Islet of Langerhans (tissue), 1 donor: ENCODE measurements at regions not wholly inside any gene's neighbourhood (a gene's known extent, or its start where the extent isn't known, plus 50 kb on each side); places are given as distances from the start of the nearest gene placed in this dataset.
"Not testable (repeated sequence)": the region's sequence is repeated elsewhere in the genome, so short reads cannot be mapped to it uniquely, and the experiment has no call there.

ENCODE experiments used
- FAIRE-seq: peaks from one replicate; lab custom pipeline; 2011; peaks lifted over from hg19 to GRCh38; lab: Jason Lieb, UNC

GRCh38 chr10:28354511-28354910 lies 51.6 kb upstream of the MPP7 start:
- FAIRE-seq, result peak; percentile 68

- no peak for FAIRE-seq
Observed at GRCh38 chr10:28355376-28355775, 52.5 kb upstream of the MPP7 start.

- FAIRE-seq, result no peak
Observed at GRCh38 chr10:28359334-28359733, 56.5 kb upstream of the MPP7 start.

GRCh38 chr10:28360175-28360574 lies 57.3 kb upstream of the MPP7 start:
- FAIRE-seq, result no peak

GRCh38 chr10:28363376-28363775 lies 60.5 kb upstream of the MPP7 start:
- FAIRE-seq, result no peak

- no peak for FAIRE-seq
Observed at GRCh38 chr10:28365840-28366239, 63.0 kb upstream of the MPP7 start.

GRCh38 chr10:28366994-28367393 lies 64.1 kb upstream of the MPP7 start:
- no peak for FAIRE-seq

GRCh38 chr10:28367413-28367812 lies 64.5 kb upstream of the MPP7 start:
- FAIRE-seq, result no peak

- no peak for FAIRE-seq
Observed at GRCh38 chr10:28367929-28368484, 65.1 kb upstream of the MPP7 start.

- FAIRE-seq, result no peak
Observed at GRCh38 chr10:28370107-28370835, 67.4 kb upstream of the MPP7 start.

- FAIRE-seq, result not testable (repeated sequence)
Observed at GRCh38 chr10:28371638-28372037, 68.8 kb upstream of the MPP7 start.

GRCh38 chr10:28374036-28374435 lies 71.2 kb upstream of the MPP7 start:
- no peak for FAIRE-seq

GRCh38 chr10:28375399-28376354 lies 72.8 kb upstream of the MPP7 start:
- FAIRE-seq, result no peak

- FAIRE-seq, result no peak
Observed at GRCh38 chr10:28378986-28379585, 76.2 kb upstream of the MPP7 start.

- FAIRE-seq, result no peak
Observed at GRCh38 chr10:28381466-28381865, 78.6 kb upstream of the MPP7 start.

GRCh38 chr10:28381903-28382347 lies 79.1 kb upstream of the MPP7 start:
- FAIRE-seq, result peak; percentile 100

- no peak for FAIRE-seq
Observed at GRCh38 chr10:28382525-28383269, 79.8 kb upstream of the MPP7 start.

GRCh38 chr10:28384557-28384956 lies 81.7 kb upstream of the MPP7 start:
- no peak for FAIRE-seq

GRCh38 chr10:28385748-28386502 lies 83.1 kb upstream of the MPP7 start:
- no peak for FAIRE-seq

GRCh38 chr10:28386503-28386868 lies 83.6 kb upstream of the MPP7 start:
- no peak for FAIRE-seq

GRCh38 chr10:28387140-28387539 lies 84.3 kb upstream of the MPP7 start:
- no peak for FAIRE-seq
